CD4-positive, alpha-beta T cell (primary cell): ENCODE measurements at regions not wholly inside any gene's neighbourhood (a gene's known extent, or its start where the extent isn't known, plus 50 kb on each side); places are given as distances from the start of the nearest gene placed in this dataset.
"Not testable (repeated sequence)": the region's sequence is repeated elsewhere in the genome, so short reads cannot be mapped to it uniquely, and the experiment has no call there.

Experiments
- ATAC-seq: fragments of 200-7000 bp; cut with Tn5 transposase; one replicate; pipeline ENCODE4 v1.10.0; 2022; ENCODE audit warnings: mild to moderate bottlenecking; ENCODE audit not compliant: poor library complexity
- CTCF ChIA-PET: fragments of 350-600 bp; sonication (Branson Sonifier 250); formaldehyde crosslinking; loops from one replicate; lab custom pipeline; 2021; ENCODE audit warnings: antibody characterized with exemption, inconsistent platforms; lab: Charles Lee
- POLR2A ChIA-PET: fragments of 350-600 bp; sonication (Branson Sonifier 250); formaldehyde crosslinking; loops from one replicate; lab custom pipeline; 2021; ENCODE audit warnings: antibody characterized with exemption, inconsistent platforms; lab: Charles Lee
- DNase-seq, 14 experiments: peaks; one replicate each; pipeline ENCODE4 v3.0.0-alpha.2; 2013 to 2020; ENCODE audit warnings: mixed read lengths in 2 of 14
- H3K27ac ChIP-seq, 2 donors: one replicate each; pipeline versions ENCODE4 v1.5.1 to v1.7.0; 2013; ENCODE audit warnings: low read length in 2 of 2, low read depth in 1 of 2, mild to moderate bottlenecking in 1 of 2
- H3K27me3 ChIP-seq, 2 experiments: 1 replicate in 1 of 2; 2 replicates in 1 of 2; pipeline versions ENCODE4 v1.6.1 to v1.7.0; 2013; ENCODE audit warnings: low read length in 2 of 2, control low read depth in 1 of 2, mild to moderate bottlenecking in 1 of 2, moderate library complexity in 1 of 2; ENCODE audit not compliant: insufficient read depth in 2 of 2, control insufficient read depth in 1 of 2
- H3K36me3 ChIP-seq: one replicate; pipeline ENCODE4 v1.6.1; 2013; ENCODE audit warnings: low read length, control low read depth; ENCODE audit not compliant: insufficient read depth
- H3K4me1 ChIP-seq: one replicate; pipeline ENCODE4 v1.6.1; 2013; ENCODE audit warnings: low read length, control low read depth; ENCODE audit not compliant: insufficient read depth
- H3K4me3 ChIP-seq: one replicate; pipeline ENCODE4 v1.5.1; 2013; ENCODE audit warnings: mild to moderate bottlenecking, low read length, moderate library complexity
- H3K9me3 ChIP-seq, 2 experiments: 1 replicate in 1 of 2; 2 replicates in 1 of 2; pipeline versions ENCODE4 v1.6.1 to v1.7.0; 2013; ENCODE audit warnings: low read length in 2 of 2, mild to moderate bottlenecking in 2 of 2, control low read depth in 1 of 2, moderate library complexity in 1 of 2; ENCODE audit not compliant: control insufficient read depth in 1 of 2, insufficient read depth in 1 of 2
- H3K27ac Mint-ChIP-seq: one replicate; pipeline ENCODE4 v1.8.0; 2020; ENCODE audit warnings: mixed read lengths
- H3K27me3 Mint-ChIP-seq: one replicate; pipeline ENCODE4 v1.8.0; 2021; ENCODE audit warnings: mixed read lengths
- H3K36me3 Mint-ChIP-seq: one replicate; pipeline ENCODE4 v1.8.0; 2021; ENCODE audit warnings: low read depth, mixed read lengths
- H3K4me1 Mint-ChIP-seq: one replicate; pipeline ENCODE4 v1.8.0; 2021; ENCODE audit warnings: low read depth, mixed read lengths
- H3K4me3 Mint-ChIP-seq: one replicate; pipeline ENCODE4 v1.8.0; 2020; ENCODE audit warnings: mild to moderate bottlenecking, mixed read lengths
- H3K9me3 Mint-ChIP-seq: one replicate; pipeline ENCODE4 v1.8.0; 2020; ENCODE audit warnings: mixed read lengths
- intact Hi-C, 2 experiments: fragments of 100-400 bp; cut with DNase I in 1 of 2; cut with micrococcal nuclease in 1 of 2; formaldehyde crosslinking; loops; one replicate each; pipeline versions ENCODE4 v1.15.1 to v1.9.0; 2023 to 2025; cut with DNase I, micrococcal nuclease
- TF ChIP-seq, protein P1 (sequence below): fragments of 200-600 bp; IDR thresholded peaks from one replicate; pipeline ENCODE4 v1.8.0; 2022; ENCODE audit warnings: antibody characterized with exemption, mild to moderate bottlenecking

DNA sequence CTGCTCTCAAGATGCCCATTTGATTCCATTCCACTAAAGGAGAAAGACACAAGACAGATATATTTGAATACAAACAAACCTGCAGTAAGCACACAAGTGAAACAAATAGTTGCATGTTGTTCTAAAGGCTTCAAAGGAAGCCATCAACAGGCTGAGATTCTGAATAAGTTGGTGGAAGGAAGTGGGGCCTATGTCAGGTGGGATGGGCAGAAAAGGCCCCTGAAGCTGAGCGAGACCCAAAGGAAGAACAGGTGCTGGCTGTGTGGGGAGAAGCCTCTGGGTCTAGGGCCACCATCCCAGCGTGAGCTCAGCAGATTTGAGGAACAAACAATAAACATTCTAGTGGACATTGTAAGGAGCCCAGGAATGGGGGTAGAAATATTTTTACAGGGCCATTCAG is 82.4 kb upstream of the PLAC8 start:
- Histone ChIP-seq H3K9me3 (no peaks in the 10 kb centered on the region), H3K4me1 (no peaks in the 10 kb centered on the region), H3K27me3 (no peaks in the 10 kb centered on the region), H3K4me3 (no peak overlapping the region), H3K36me3 (no peaks in the 10 kb centered on the region), H3K27ac (no peak overlapping the region)
- intact Hi-C loops = no loop called here
- H3K4me1 Mint-ChIP-seq = no peaks in the 10 kb centered on the region
- H3K9me3 Mint-ChIP-seq = no peaks in the 10 kb centered on the region
- TF ChIP-seq, protein P1, sequence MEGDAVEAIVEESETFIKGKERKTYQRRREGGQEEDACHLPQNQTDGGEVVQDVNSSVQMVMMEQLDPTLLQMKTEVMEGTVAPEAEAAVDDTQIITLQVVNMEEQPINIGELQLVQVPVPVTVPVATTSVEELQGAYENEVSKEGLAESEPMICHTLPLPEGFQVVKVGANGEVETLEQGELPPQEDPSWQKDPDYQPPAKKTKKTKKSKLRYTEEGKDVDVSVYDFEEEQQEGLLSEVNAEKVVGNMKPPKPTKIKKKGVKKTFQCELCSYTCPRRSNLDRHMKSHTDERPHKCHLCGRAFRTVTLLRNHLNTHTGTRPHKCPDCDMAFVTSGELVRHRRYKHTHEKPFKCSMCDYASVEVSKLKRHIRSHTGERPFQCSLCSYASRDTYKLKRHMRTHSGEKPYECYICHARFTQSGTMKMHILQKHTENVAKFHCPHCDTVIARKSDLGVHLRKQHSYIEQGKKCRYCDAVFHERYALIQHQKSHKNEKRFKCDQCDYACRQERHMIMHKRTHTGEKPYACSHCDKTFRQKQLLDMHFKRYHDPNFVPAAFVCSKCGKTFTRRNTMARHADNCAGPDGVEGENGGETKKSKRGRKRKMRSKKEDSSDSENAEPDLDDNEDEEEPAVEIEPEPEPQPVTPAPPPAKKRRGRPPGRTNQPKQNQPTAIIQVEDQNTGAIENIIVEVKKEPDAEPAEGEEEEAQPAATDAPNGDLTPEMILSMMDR = no peak
- H3K36me3 Mint-ChIP-seq = no peaks in the 10 kb centered on the region
- H3K27ac Mint-ChIP-seq = no peak overlapping the region
- no peak overlapping the region for H3K4me3 Mint-ChIP-seq
- ChIA-PET CTCF (interaction anchor here (0.7 to 0.9 kb wide), 2 partner anchors 16 to 42 kb away, joined by 3 read pairs; no protein-coding TSS in a partner anchor), POLR2A (no interaction called here)
- no peak for ATAC-seq
- no peak for DNase-seq
- H3K27me3 Mint-ChIP-seq = no peaks in the 10 kb centered on the region

DNA sequence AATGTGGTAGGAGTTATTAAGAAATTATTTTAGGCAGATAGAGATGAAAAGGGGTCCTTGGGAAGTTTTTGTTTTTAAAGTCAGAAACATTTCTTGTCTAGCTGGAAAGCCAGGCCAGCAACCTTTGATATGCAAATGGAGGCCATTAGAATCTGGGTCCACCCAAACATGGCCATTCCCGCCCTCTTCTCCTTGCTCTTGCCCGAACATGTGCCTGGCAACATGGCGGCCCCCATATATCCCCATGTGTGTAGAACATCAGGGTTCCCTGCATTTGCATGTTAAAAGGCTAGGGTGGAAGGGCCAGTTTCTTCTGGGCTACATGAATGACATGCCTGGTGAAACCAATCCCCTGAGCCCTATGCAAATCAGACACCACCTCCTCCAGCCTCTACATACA is 80.7 kb upstream of the PLAC8 start:
- TF ChIP-seq, protein P1 = no peak
- Histone ChIP-seq H3K27ac (no peak overlapping the region), H3K9me3 (no peaks in the 10 kb centered on the region), H3K4me3 (no peak overlapping the region), H3K4me1 (no peaks in the 10 kb centered on the region), H3K36me3 (no peaks in the 10 kb centered on the region), H3K27me3 (no peaks in the 10 kb centered on the region)
- ChIA-PET CTCF (no interaction called here), POLR2A (no interaction called here)
- no peak overlapping the region for H3K27ac Mint-ChIP-seq
- no peaks in the 10 kb centered on the region for H3K27me3 Mint-ChIP-seq
- no peaks in the 10 kb centered on the region for H3K9me3 Mint-ChIP-seq
- no peak for ATAC-seq
- intact Hi-C loops = no loop called here
- DNase-seq = no peak
- no peaks in the 10 kb centered on the region for H3K36me3 Mint-ChIP-seq
- no peak overlapping the region for H3K4me3 Mint-ChIP-seq
- no peaks in the 10 kb centered on the region for H3K4me1 Mint-ChIP-seq

DNA sequence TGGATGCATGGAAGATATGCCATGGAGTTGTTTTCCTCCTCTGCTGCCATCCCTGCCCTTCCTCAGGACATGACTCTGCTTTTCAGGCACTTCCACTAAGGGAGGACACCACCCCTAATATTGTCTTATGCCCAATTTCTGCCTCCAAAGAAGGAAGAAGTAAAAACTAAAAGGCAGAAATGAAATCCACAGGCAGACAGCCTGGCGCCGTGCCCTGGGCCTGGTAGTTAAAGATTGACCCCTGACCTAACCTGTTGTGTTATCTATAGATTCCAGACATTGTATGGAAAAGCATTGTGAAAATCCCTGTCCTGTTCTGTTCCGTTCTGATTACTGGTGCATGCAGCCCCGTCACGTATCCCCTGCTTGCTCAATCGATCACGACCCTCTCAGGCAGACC is 80.1 kb upstream of the PLAC8 start:
- POLR2A ChIA-PET, CTCF ChIA-PET, H3K36me3 Mint-ChIP-seq, H3K27ac ChIP-seq, H3K27ac Mint-ChIP-seq, H3K4me1 Mint-ChIP-seq, H3K9me3 Mint-ChIP-seq, ATAC-seq, H3K27me3 ChIP-seq, H3K9me3 ChIP-seq, DNase-seq, H3K4me3 Mint-ChIP-seq, H3K4me1 ChIP-seq, H3K27me3 Mint-ChIP-seq, intact Hi-C loops, H3K36me3 ChIP-seq, H3K4me3 ChIP-seq: not testable (repeated sequence)

DNA sequence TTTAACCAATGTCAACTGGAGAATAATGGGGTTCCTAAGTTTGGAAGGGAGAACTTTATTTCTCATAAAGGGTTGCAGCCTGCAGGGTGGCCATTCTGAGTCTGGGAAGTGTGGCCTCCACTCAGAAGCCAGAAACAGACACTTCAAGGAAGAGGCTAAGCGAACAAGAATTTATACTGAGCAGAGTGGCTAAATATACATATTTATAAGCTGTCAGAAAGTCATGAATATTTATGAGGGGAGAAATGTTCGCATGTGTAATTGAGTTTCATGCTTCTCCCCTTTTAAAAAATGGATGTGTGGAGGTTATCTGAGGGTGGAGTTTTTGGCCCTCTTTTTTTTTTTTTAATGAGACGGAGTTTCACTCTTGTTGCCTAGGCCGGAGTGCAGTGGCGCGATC is 78.1 kb upstream of the PLAC8 start:
- Mint-ChIP-seq H3K27ac (no peak overlapping the region), H3K36me3 (no peaks in the 10 kb centered on the region), H3K9me3 (no peaks in the 10 kb centered on the region), H3K4me1 (peaks cover 7% of the 10 kb centered on the region), H3K4me3 (no peak overlapping the region), H3K27me3 (no peaks in the 10 kb centered on the region)
- TF ChIP-seq, protein P1 = no peak
- no peak for ATAC-seq
- H3K27me3 ChIP-seq = no peaks in the 10 kb centered on the region
- POLR2A ChIA-PET = no interaction called here
- no peaks in the 10 kb centered on the region for H3K4me1 ChIP-seq
- no peak overlapping the region for H3K4me3 ChIP-seq
- H3K27ac ChIP-seq = no peak overlapping the region
- DNase-seq = no peak
- CTCF ChIA-PET = no interaction called here
- no peaks in the 10 kb centered on the region for H3K36me3 ChIP-seq
- intact Hi-C loops = no loop called here
- no peaks in the 10 kb centered on the region for H3K9me3 ChIP-seq
